CD4-positive, alpha-beta T cell treated with Interleukin-2 at 100 ng/mL for 4 hours (primary cell): ENCODE measurements at regions not wholly inside any gene's neighbourhood (a gene's known extent, or its start where the extent isn't known, plus 50 kb on each side); places are given as distances from the start of the nearest gene placed in this dataset.
"Not testable (repeated sequence)": the region's sequence is repeated elsewhere in the genome, so short reads cannot be mapped to it uniquely, and the experiment has no call there.

ENCODE experiments used
- DNase-seq: peaks from one replicate; pipeline ENCODE4 v3.0.0-alpha.2; 2020; ENCODE audit warnings: low spot score

GRCh38 chr2:16394072-16394985 is 271.3 kb downstream of the CYRIA start:
- DNase-seq, result no peak

GRCh38 chr2:16393500-16394071 is 272.0 kb downstream of the CYRIA start:
- DNase-seq, result no peak

GRCh38 chr2:16392647-16393499 is 272.8 kb downstream of the CYRIA start:
- DNase-seq, result no peak

GRCh38 chr2:16391986-16392385 is 273.6 kb downstream of the CYRIA start:
- DNase-seq, result no peak

GRCh38 chr2:16390561-16390960 is 275.1 kb downstream of the CYRIA start:
- DNase-seq, result no peak

- DNase-seq, result no peak
Observed at GRCh38 chr2:16389611-16390010, 276.0 kb downstream of the CYRIA start.

GRCh38 chr2:16388199-16388830 is 277.3 kb downstream of the CYRIA start:
- DNase-seq, result not testable (repeated sequence)

GRCh38 chr2:16387461-16387984 is 278.1 kb downstream of the CYRIA start:
- no peak for DNase-seq

GRCh38 chr2:16386431-16386830 is 279.2 kb downstream of the CYRIA start:
- no peak for DNase-seq

- no peak for DNase-seq
Observed at GRCh38 chr2:16386031-16386430, 279.6 kb downstream of the CYRIA start.

- no peak for DNase-seq
Observed at GRCh38 chr2:16385341-16385740, 280.3 kb downstream of the CYRIA start.

- DNase-seq, result no peak
Observed at GRCh38 chr2:16383411-16383810, 282.2 kb downstream of the CYRIA start.

- no peak for DNase-seq
Observed at GRCh38 chr2:16382451-16382850, 283.2 kb downstream of the CYRIA start.

- no peak for DNase-seq
Observed at GRCh38 chr2:16381511-16381910, 284.1 kb downstream of the CYRIA start.

- not testable (repeated sequence) for DNase-seq
Observed at GRCh38 chr2:16379901-16380300, 285.7 kb downstream of the CYRIA start.

GRCh38 chr2:16379061-16379460 is 286.6 kb downstream of the CYRIA start:
- DNase-seq, result not testable (repeated sequence)

- DNase-seq, result no peak
Observed at GRCh38 chr2:16378031-16378430, 287.6 kb downstream of the CYRIA start.

- no peak for DNase-seq
Observed at GRCh38 chr2:16375981-16376380, 289.7 kb downstream of the CYRIA start.

- DNase-seq, result no peak
Observed at GRCh38 chr2:16375351-16375750, 290.3 kb downstream of the CYRIA start.

GRCh38 chr2:16374671-16375070 is 291.0 kb downstream of the CYRIA start:
- no peak for DNase-seq

GRCh38 chr2:16373341-16373740 is 292.3 kb downstream of the CYRIA start:
- DNase-seq, result no peak

- no peak for DNase-seq
Observed at GRCh38 chr2:16371751-16372150, 293.9 kb downstream of the CYRIA start.
